ENCODE measurements at regions not wholly inside any gene's neighbourhood (a gene's known extent, or its start where the extent isn't known, plus 50 kb on each side); places are given as distances from the start of the nearest gene placed in this dataset.

- DNase-seq, result no peak
- no peak for TF ChIP-seq POLR2A (IDR thresholded peaks at IDR 0.05)
- Histone ChIP-seq H3K36me3 (no peaks in the 10 kb centered on the region), H3K9me3 (no peaks in the 10 kb centered on the region), H3K4me3 (no peak overlapping the region), H3K27me3 (no peaks in the 10 kb centered on the region), H3K27ac (no peak overlapping the region), H3K4me1 (no peaks in the 10 kb centered on the region)
- intact Hi-C loops (cut with DNase I), result no loop called here
- WGBS, 2 donors, result 40 to 54% methylated on average over 4 of the region's 4 CpGs
Observed at GRCh38 chr10:23968301-23968700, 240.6 kb upstream of the KIAA1217 start.

DNA sequence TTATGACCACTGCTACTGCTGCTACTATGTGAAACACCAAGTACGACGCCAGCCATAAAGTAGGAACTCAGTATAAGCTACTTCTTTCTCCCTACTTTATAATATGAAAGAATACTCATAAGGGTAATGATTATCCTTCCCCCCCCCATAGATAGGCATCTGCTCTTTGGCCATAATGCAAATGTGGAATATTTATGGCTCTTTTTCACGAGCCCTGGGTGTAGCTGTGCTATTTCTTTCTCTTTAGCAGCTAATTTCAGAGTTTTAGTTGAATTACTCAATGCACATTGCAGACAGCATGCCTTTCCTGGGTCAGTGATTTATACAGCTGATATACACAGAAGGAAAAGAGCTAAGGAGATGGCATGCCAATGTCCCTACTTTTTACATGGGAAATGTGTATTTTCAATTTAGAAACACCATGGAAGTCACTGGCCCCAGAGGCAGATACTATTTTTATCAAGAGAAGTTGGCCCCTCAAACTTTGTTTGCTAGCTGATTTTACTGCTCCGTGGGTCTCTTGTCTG lies 234.1 kb upstream of the KIAA1217 start:
- Histone ChIP-seq H3K9me3 (no peaks in the 10 kb centered on the region), H3K4me3 (no peak overlapping the region), H3K4me1 (no peaks in the 10 kb centered on the region), H3K27me3 (no peaks in the 10 kb centered on the region), H3K36me3 (no peaks in the 10 kb centered on the region), H3K27ac (no peak overlapping the region)
- no peak for DNase-seq
- TF ChIP-seq EP300 (IDR thresholded peaks at IDR 0.05) (no peak), CTCF (IDR thresholded peaks at IDR 0.05) (no peak), POLR2AphosphoS5 (IDR thresholded peaks at IDR 0.05) (no peak), POLR2A (IDR thresholded peaks at IDR 0.05) (no peak)
- intact Hi-C loops (cut with DNase I), result no loop called here
- WGBS, 2 donors, result 56 to 64% methylated on average over 4 of the region's 4 CpGs

GRCh38 chr10:23975431-23975830 lies 233.5 kb upstream of the KIAA1217 start:
- no peaks in the 10 kb centered on the region for H3K4me1 ChIP-seq
- no peak for DNase-seq
- no peaks in the 10 kb centered on the region for H3K27me3 ChIP-seq
- no peaks in the 10 kb centered on the region for H3K9me3 ChIP-seq
- H3K36me3 ChIP-seq, result no peaks in the 10 kb centered on the region
- H3K27ac ChIP-seq, result no peak overlapping the region
- intact Hi-C loops (cut with DNase I), result no loop called here
- WGBS, 2 donors, result 78 to 88% methylated on average over 1 of the region's 1 CpG
- TF ChIP-seq CTCF (IDR thresholded peaks at IDR 0.05), result no peak
- TF ChIP-seq POLR2A (IDR thresholded peaks at IDR 0.05), result no peak
- no peak overlapping the region for H3K4me3 ChIP-seq

- no peak for TF ChIP-seq CTCF (IDR thresholded peaks at IDR 0.05)
- TF ChIP-seq POLR2A (IDR thresholded peaks at IDR 0.05), result no peak
- TF ChIP-seq EP300 (IDR thresholded peaks at IDR 0.05), result no peak
- no peak for TF ChIP-seq POLR2AphosphoS5 (IDR thresholded peaks at IDR 0.05)
- Histone ChIP-seq H3K27me3 (no peaks in the 10 kb centered on the region), H3K36me3 (no peaks in the 10 kb centered on the region), H3K27ac (no peak overlapping the region), H3K4me3 (no peak overlapping the region), H3K4me1 (no peaks in the 10 kb centered on the region), H3K9me3 (no peaks in the 10 kb centered on the region)
- intact Hi-C loops (cut with DNase I), result no loop called here
- DNase-seq, result no peak
- 78 to 83% methylated on average over 1 of the region's 1 CpG for WGBS, 2 donors
Observed at GRCh38 chr10:23976275-23976674, 232.7 kb upstream of the KIAA1217 start.

- intact Hi-C loops (cut with DNase I), result no loop called here
Observed at GRCh38 chr10:23978317-23978716, 230.6 kb upstream of the KIAA1217 start.

More at GRCh38 chr10:23978317-23978716, 230.6 kb upstream of the KIAA1217 start:
- H3K36me3 ChIP-seq, result no peaks in the 10 kb centered on the region
- no peaks in the 10 kb centered on the region for H3K4me1 ChIP-seq
- no peaks in the 10 kb centered on the region for H3K9me3 ChIP-seq
- no peak overlapping the region for H3K4me3 ChIP-seq
- H3K27me3 ChIP-seq, result no peaks in the 10 kb centered on the region
- no peak for TF ChIP-seq CTCF (IDR thresholded peaks at IDR 0.05)
- TF ChIP-seq EP300 (IDR thresholded peaks at IDR 0.05), result no peak
- no peak for TF ChIP-seq POLR2A (IDR thresholded peaks at IDR 0.05)
- TF ChIP-seq POLR2AphosphoS5 (IDR thresholded peaks at IDR 0.05), result no peak
- no peak for DNase-seq
- no peak overlapping the region for H3K27ac ChIP-seq
- WGBS, 2 donors, result 57 to 58% methylated on average over 1 of the region's 1 CpG

Measured in sigmoid colon (tissue), 6 donors.